Spleen (tissue), 11 donors: ENCODE measurements at regions not wholly inside any gene's neighbourhood (a gene's known extent, or its start where the extent isn't known, plus 50 kb on each side); places are given as distances from the start of the nearest gene placed in this dataset.

Experiments
- DNase-seq: peaks from one replicate; pipeline ENCODE4 v3.0.0-alpha.2; 2020
- H3K27ac ChIP-seq, 8 donors: fragments of 200-600 bp; sonication (generic) in 7 of 8; 1 replicate in 4 of 8; 2 replicates in 4 of 8; pipeline versions ENCODE4 v1.5.0 to v1.8.0; 2016 to 2021; ENCODE audit warnings: inconsistent platforms in 4 of 8, mild to moderate bottlenecking in 4 of 8, moderate library complexity in 1 of 8
- H3K27me3 ChIP-seq, 7 donors: fragments of 200-600 bp; sonication (generic) in 6 of 7; replicated peaks in 1 of 7; 1 replicate in 4 of 7; 2 replicates in 3 of 7; pipeline versions ENCODE4 v1.5.0 to v1.8.0; 2016 to 2021; ENCODE audit warnings: inconsistent platforms in 3 of 7, mild to moderate bottlenecking in 1 of 7
- H3K36me3 ChIP-seq, 6 donors: fragments of 200-600 bp; sonication (generic) in 5 of 6; 1 replicate in 4 of 6; 2 replicates in 2 of 6; pipeline versions ENCODE4 v1.5.0 to v1.8.0; 2016 to 2021; ENCODE audit warnings: inconsistent platforms in 2 of 6
- H3K4me1 ChIP-seq, 6 donors: fragments of 200-600 bp; sonication (generic) in 5 of 6; 1 replicate in 3 of 6; 2 replicates in 3 of 6; pipeline versions ENCODE4 v1.5.0 to v1.8.0; 2016 to 2021; ENCODE audit warnings: inconsistent platforms in 3 of 6
- H3K4me3 ChIP-seq, 8 donors: fragments of 200-600 bp; sonication (generic) in 7 of 8; 1 replicate in 4 of 8; 2 replicates in 4 of 8; pipeline versions ENCODE4 v1.5.0 to v1.8.0; 2016 to 2021; ENCODE audit warnings: inconsistent platforms in 4 of 8, mild to moderate bottlenecking in 4 of 8, moderate library complexity in 2 of 8
- H3K9me3 ChIP-seq, 8 donors: fragments of 200-600 bp; sonication (generic) in 7 of 8; 1 replicate in 4 of 8; 2 replicates in 4 of 8; pipeline versions ENCODE4 v1.5.0 to v1.8.0; 2016 to 2021; ENCODE audit warnings: inconsistent platforms in 4 of 8
- CTCF ChIP-seq, 11 experiments: fragments of 200-600 bp in 7 of 11; fragments of 450-650 bp in 4 of 11; sonication (generic) in 4 of 11; IDR thresholded peaks in 8 of 11; conservative IDR thresholded peaks in 3 of 11; 1 replicate in 7 of 11; 2 replicates in 4 of 11; pipeline versions ENCODE4 v1.4.0 to v1.8.0; 2016 to 2021; ENCODE audit warnings: antibody characterized with exemption in 11 of 11, inconsistent platforms in 4 of 11, mild to moderate bottlenecking in 1 of 11
- POLR2A ChIP-seq, 3 donors: fragments of 450-650 bp; IDR thresholded peaks; one replicate each; pipeline ENCODE4 v1.5.1; 2017; ENCODE audit warnings: antibody characterized with exemption in 3 of 3, mild to moderate bottlenecking in 1 of 3
- POLR2AphosphoS5 ChIP-seq, 3 donors: sonication (generic); formaldehyde crosslinking; IDR thresholded peaks; one replicate each; pipeline ENCODE4 v1.5.1; 2017; ENCODE audit warnings: antibody characterized with exemption in 3 of 3
- WGBS, 5 donors: extraction: QIAGEN DNeasy Blood & Tissue Kit in 3 of 5; methylation state at CpG; one replicate each; pipeline versions ENCODE4 v1.1.5 to v1.1.7; 2013 to 2018; 5-methylcytosine and 5-hydroxymethylcytosine counted together
- intact Hi-C: fragments of 100-400 bp; cut with DNase I; formaldehyde crosslinking; loops from one replicate; pipeline ENCODE4 v1.15.0; 2023; ENCODE audit warnings: low total_unique reads
- donor health status: healthy with polysubstance abuse.
- donor health status: DM: no; HTN: no; CAD: no; lungs with moderate emphysema.
- donor health status: DM: no; HTN: no; CAD: no.
- donor health status: Bipolar disorder and iron deficiency.
- donor health status: healthy.
- donor health status: DM: no; HTN: no; CAD: no.
- donor health status: DM: yes; HTN: yes; CAD: no.

GRCh38 chr11:81174646-81175330 lies 1558.9 kb downstream of the FAM181B start:
- TF ChIP-seq POLR2A (IDR thresholded peaks at IDR 0.05): no peak
- TF ChIP-seq CTCF (IDR thresholded peaks at IDR 0.05 in 8 of 11, conservative IDR thresholded peaks at IDR 0.05 in 3 of 11): no peak
- TF ChIP-seq POLR2AphosphoS5 (IDR thresholded peaks at IDR 0.05): no peak
- Histone ChIP-seq H3K27me3 (no peaks in the 10 kb centered on the region), H3K9me3 (peaks cover 0 to 6% (median 0%) of the 10 kb centered on the region in 8 donors), H3K4me3 (no peak overlapping the region), H3K4me1 (no peaks in the 10 kb centered on the region), H3K36me3 (no peaks in the 10 kb centered on the region), H3K27ac (no peak overlapping the region)
- DNase-seq: no peak
- 79 to 90% (median 86%) methylated on average over 3 of the region's 3 CpGs for WGBS, 5 donors
- intact Hi-C loops: no loop called here

- H3K4me3 ChIP-seq: no peak overlapping the region
- H3K27ac ChIP-seq: no peak overlapping the region
- WGBS, 5 donors: 49 to 77% (median 61%) methylated on average over 1 of the region's 1 CpG
- H3K9me3 ChIP-seq: no peaks in the 10 kb centered on the region
- intact Hi-C loops: no loop called here
- H3K4me1 ChIP-seq: no peaks in the 10 kb centered on the region
- no peak for DNase-seq
- H3K36me3 ChIP-seq: no peaks in the 10 kb centered on the region
- no peaks in the 10 kb centered on the region for H3K27me3 ChIP-seq
- TF ChIP-seq POLR2A (IDR thresholded peaks at IDR 0.05) (no peak), CTCF (IDR thresholded peaks at IDR 0.05 in 8 of 11, conservative IDR thresholded peaks at IDR 0.05 in 3 of 11) (no peak), POLR2AphosphoS5 (IDR thresholded peaks at IDR 0.05) (no peak)
Measured at GRCh38 chr11:81165164-81165563, 1568.5 kb downstream of the FAM181B start.

GRCh38 chr11:81159900-81160299 lies 1573.8 kb downstream of the FAM181B start:
- DNase-seq: no peak
- Histone ChIP-seq H3K27me3 (no peaks in the 10 kb centered on the region), H3K4me1 (no peaks in the 10 kb centered on the region), H3K36me3 (no peaks in the 10 kb centered on the region), H3K27ac (no peak overlapping the region), H3K4me3 (no peak overlapping the region), H3K9me3 (no peaks in the 10 kb centered on the region)
- intact Hi-C loops: no loop called here
- no peak for TF ChIP-seq CTCF (IDR thresholded peaks at IDR 0.05 in 8 of 11, conservative IDR thresholded peaks at IDR 0.05 in 3 of 11)
- no peak for TF ChIP-seq POLR2A (IDR thresholded peaks at IDR 0.05)
- no peak for TF ChIP-seq POLR2AphosphoS5 (IDR thresholded peaks at IDR 0.05)
- WGBS, 5 donors: 69 to 88% (median 79%) methylated on average over 3 of the region's 3 CpGs

- no peak for DNase-seq
- H3K9me3 ChIP-seq: no peaks in the 10 kb centered on the region
- H3K36me3 ChIP-seq: no peaks in the 10 kb centered on the region
- TF ChIP-seq CTCF (IDR thresholded peaks at IDR 0.05 in 8 of 11, conservative IDR thresholded peaks at IDR 0.05 in 3 of 11): no peak
- TF ChIP-seq POLR2A (IDR thresholded peaks at IDR 0.05): no peak
- no peak for TF ChIP-seq POLR2AphosphoS5 (IDR thresholded peaks at IDR 0.05)
- H3K4me1 ChIP-seq: no peaks in the 10 kb centered on the region
- no peaks in the 10 kb centered on the region for H3K27me3 ChIP-seq
- H3K4me3 ChIP-seq: no peak overlapping the region
- intact Hi-C loops: no loop called here
- 48 to 65% (median 60%) methylated on average over 5 of the region's 5 CpGs for WGBS, 5 donors
- H3K27ac ChIP-seq: no peak overlapping the region
Measured at GRCh38 chr11:81135570-81135969, 1598.1 kb downstream of the FAM181B start.
